ENCODE measurements at regions not wholly inside any gene's neighbourhood (a gene's known extent, or its start where the extent isn't known, plus 50 kb on each side); places are given as distances from the start of the nearest gene placed in this dataset.
A peak's percentile ranks its signal among the peaks of the same experiment; 100 is the strongest.
"Not testable (repeated sequence)": the region's sequence is repeated elsewhere in the genome, so short reads cannot be mapped to it uniquely, and the experiment has no call there.

DNA sequence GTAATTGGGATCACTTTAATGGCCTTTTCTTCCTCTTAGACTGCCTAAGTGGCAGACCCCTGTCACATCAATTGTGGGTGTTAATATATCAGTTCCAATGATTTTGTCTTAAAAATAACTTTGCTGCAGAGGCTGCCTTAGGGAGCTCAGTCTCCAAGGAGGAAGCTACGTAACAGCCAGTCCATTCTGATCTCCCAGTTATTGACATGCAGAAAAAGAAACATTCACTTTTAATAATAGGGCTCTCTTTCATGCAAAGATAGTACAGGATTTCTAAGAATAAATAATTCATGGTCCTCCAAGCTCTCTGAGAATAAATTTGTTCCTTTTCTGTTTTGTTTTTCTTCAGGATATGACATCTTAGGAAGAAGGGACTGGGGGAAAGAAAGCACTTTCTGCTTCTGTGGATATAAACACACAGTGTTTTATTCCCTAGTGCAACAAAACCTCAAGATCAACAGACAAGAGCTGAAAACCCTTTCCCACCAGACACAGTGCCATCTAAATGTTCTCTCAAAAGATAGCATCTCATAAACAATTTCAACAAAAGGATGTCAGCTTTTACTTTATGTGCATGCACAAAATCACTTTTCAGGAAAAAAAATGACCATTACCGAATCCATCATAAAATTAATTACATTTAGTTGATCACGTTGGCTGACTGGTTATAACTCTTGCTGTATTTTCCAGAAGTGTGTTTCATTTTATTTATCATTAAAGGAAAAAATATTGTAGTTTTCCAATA lies 372.4 kb upstream of the SLC7A11 start:
- no peak for DNase-seq (ENCODE audit: low spot score)

DNA sequence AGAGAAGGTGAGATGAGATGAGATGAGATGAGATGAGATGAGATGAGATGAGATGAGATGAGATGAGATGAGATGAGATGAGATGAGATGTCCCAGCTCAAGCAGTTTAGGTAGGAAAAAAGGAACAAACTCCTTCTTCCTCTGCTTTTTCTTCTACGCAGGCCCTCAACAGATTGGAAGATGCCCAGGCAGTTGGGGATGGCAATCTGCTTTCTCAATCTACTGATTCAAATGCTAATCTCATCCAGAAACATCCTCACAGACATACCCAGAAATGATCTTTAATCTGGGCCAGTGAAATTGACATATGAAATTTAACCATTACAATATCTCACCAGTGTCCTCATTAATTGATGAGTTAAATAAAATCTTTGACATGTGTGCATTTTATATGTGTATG lies 370.3 kb upstream of the SLC7A11 start:
- no peak for DNase-seq (ENCODE audit: low spot score)

DNA sequence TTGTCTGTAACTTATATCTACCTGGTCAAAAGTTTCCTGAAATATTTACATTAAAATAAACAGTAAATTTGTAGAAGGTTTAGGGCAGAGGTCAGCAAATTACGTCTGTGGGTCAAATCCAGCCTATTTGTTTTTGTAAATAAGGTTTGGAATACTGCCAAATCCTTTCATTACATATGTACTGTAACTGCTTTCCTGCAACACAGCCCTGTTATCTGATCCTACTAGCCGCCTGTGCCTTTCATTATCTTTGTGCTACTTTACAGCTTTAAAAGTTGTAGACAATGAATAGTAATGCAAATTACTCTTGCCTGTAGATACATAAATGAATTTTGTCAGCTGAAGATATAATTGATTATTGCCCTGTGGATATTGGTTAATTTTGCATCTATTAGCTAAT lies 369.6 kb upstream of the SLC7A11 start:
- DNase-seq (ENCODE audit: low spot score), result no peak

DNA sequence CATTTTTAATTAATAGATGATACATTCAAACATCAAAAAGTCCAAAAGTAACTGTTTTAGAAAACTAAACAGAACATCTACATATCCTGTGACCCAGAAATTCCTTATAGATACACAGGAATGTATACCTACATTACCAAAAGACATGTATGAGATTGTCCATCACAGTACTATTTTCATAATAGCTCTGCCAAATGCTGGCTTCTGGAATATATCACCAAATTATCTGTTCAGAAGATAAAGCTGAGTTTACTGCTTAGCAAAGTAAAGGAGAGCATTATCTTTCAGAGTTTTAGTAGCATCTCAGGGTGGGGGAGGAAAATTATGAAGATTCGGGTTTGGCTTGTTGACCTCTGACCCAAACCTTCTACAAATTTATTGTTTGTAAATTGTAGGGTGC lies 368.9 kb upstream of the SLC7A11 start:
- no peak for DNase-seq (ENCODE audit: low spot score)

DNA sequence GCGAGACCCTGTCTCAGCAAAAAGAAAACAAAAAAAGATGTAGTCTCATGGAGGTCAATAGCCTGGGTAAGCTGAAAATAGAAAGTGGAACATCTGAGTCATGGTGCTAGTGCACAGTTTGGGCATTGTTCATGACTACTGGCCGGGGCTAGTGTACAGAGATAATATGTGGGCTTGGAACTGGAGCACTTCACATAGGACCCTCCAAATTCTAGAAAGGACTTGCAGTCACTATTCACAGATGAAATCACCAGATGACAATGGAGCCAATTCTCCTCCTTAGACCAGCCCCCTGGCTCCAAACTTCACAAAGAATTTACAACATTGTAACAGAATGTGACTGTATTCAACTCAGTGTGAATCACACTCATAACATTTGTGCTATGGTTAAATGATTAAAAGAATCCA lies 367.8 kb upstream of the SLC7A11 start:
- peak; percentile 59 for DNase-seq (ENCODE audit: low spot score)

DNA sequence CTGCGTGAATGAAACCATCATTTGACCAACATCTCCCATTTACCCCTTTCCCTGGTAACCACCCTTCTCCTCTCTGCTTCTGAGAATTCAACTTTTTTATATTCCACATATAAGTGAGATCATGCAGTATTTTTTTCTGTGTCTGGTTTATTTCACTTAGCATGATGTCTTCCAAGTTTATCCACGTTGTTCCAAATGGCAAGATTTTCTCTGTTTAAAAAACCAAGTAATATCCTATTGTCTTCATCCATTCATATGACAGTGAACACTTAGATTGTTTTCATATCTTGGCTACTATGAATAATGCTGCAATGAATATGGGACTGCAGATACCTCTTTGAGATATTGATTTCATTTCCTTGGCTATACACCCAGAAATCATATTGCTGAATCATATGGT lies 362.4 kb upstream of the SLC7A11 start:
- DNase-seq (ENCODE audit: low spot score), result no peak

DNA sequence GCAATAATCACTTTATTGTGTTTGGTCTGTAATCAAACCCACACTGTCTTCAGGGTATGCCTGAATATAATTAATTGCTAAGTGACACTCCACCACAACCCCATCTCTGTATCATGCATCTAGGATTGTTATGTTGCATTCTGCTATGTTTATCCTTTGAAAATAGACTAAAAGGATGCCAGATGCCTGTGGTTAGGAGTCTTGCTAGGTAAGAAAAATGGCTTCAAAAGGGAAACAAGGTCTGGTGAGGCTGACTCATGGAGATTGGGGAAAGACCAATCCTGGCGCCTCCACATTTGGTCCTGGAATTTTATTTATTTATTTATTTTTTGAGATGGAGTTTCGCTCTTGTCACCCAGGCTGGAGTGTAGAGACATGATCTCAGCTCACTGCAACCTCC lies 360.5 kb upstream of the SLC7A11 start:
- DNase-seq (ENCODE audit: low spot score), result peak; percentile 30

DNA sequence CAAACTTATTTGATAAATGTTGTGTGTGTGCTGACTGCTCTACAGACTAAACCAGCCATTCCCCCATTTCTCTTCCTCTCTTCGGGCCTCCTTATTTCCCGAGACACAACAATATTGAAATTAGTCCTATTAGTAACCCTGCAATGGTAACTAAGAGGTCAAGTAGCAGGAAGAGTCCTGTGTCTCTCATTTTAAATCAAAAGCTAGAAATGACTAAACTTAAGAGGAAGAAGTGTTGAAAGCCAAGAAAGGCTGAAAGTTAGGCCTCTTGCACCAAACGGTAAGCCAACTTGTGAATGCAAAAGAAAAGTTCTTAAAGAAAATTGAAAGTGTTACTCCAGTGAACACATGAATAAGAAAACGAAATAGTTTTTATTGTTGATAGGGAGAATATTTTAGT lies 357.8 kb upstream of the SLC7A11 start:
- DNase-seq (ENCODE audit: low spot score), result no peak

DNA sequence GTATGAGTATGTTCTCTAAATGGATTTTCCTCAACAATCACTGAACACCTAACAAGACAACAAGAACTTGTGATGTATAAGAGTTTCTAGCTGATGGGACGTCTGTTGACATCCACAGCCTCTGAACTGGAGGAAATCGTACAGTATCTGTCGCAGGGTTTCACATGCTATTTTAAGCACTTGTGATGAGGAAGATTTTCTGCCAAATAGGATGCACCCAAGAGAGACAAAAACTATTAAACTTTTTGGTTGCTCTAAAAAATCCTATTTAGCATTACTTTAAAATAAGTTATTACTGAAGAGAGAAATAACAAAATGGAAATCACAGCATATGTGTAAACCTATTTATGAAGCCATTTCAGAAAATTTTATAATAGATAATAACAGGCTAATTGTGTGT lies 356.1 kb upstream of the SLC7A11 start:
- DNase-seq (ENCODE audit: low spot score), result no peak

DNA sequence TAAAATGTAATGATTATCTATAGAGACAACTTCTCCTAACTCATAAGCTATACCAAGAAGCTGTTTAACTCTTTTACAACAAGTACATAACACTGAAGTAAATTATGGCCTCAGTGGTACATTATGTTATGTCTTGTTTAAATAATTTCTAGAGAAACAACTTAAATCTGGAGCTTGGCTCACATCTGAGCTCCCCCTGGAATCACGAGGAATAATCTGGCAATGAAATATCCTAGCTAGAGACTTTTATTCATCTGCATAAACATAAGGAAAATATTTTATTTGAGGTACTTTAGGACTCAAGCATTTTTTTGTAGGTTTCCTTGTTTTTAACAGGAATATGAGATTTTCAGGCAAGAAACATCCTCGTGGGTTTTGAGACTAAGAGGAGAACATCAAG lies 354.7 kb upstream of the SLC7A11 start:
- no peak for DNase-seq (ENCODE audit: low spot score)

DNA sequence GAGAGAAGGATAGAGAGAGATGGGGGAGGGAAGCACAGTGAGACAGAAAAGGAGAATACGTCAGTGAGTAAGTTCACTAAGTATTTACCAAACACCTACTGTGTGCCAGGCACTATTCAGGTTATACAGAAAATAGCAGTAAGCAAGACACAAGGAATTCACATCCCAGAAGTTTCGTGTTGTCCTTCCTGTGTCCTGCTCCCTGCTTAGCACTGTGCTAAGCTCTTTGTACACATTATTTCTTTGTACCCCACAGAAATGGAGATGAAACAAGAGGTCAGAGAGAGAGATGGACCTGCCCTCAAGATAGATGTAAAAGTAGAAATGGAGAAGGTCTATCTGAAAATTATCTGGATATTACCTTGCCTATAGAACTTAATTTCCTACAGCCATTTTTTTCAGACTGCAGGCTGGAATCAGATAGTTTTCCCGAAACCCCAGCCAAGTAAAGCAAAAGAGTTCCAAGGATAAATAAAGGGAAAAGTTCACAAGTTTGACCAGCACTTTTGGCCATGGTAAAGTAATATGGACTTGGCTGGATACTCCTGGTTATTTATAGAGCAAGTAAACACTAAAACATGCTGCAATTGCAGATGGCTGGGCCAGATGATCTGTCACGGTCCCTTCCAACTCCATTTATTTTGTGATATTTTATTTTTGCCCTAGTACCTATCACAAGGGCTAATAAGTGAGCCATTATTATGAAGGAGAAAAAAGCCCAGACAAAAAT lies 353.7 kb upstream of the SLC7A11 start:
- no peak for DNase-seq (ENCODE audit: low spot score)

DNA sequence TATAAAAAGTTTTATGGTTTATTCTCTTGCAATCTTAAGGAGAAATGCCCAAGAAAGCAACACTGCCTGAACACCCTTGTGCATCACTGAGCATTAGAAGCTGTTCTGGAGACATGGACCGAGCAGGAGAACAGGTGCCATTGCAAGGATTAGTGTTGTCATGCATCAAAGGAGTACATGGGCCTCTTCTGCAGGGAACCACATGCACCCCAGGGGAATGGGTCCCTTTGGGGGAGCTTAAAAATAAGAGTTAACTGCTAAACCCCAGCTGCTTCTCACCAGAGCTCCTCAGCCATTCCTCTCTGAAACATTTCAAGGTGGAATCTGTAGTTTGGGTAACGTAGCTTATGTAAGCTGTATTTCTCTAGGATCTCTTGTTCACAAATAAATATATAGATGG lies 353.0 kb upstream of the SLC7A11 start:
- DNase-seq (ENCODE audit: low spot score), result no peak

DNA sequence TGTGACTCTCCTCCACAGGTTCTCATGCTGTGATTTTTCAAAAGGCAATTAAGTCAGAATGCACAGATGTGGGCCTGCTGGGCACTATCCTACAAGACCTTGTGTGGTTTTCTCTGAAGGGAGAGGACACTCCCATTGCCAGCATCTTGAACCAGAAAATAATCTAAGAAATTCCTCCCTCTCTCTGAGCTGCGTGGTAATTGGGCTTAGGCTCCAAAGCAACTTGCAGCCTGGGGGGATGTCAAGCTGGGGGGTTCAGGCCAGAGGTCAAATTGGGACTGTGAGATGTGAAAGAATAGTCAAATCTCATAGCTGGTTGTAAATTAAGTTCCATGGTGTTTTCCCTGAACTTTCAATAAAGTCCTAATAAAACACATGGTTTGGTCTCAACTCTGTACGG lies 350.6 kb upstream of the SLC7A11 start:
- DNase-seq (ENCODE audit: low spot score), result no peak

DNA sequence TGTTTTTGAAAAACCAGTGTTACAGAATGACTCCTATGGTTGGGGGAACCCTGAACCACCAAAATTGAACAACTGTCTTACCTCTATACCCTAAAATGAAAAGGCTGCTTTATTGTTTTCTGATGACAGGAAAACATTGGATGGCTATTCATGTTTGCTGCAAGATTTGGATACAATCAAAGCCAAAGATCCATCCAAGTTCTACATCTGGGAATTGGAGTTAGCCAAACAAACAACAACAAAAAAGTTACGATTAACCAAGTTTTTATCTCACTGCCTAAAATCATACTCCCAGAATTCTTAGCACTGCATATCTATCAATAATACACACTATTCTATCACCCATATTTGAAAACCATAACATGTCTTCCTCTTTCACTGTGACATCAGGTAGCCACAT lies 349.7 kb upstream of the SLC7A11 start:
- DNase-seq (ENCODE audit: low spot score), result no peak

DNA sequence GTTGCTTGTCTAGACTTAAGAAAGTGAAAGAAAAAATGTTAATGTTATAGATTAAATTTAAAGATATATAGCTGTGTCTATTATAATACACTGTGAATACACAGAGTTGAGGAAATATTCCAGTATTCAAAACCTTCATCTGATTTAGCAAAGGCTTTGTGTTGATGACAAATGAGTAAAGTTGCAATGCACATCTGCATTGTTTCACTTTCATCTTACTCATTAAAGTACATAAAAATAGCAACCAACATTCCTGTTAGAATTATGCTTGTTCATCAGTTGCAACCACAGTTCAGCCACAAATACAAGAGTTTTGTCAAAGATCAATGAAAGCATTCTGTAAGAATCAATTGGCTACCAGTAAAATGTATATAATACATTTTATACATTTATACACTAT lies 346.4 kb upstream of the SLC7A11 start:
- no peak for DNase-seq (ENCODE audit: low spot score)

DNA sequence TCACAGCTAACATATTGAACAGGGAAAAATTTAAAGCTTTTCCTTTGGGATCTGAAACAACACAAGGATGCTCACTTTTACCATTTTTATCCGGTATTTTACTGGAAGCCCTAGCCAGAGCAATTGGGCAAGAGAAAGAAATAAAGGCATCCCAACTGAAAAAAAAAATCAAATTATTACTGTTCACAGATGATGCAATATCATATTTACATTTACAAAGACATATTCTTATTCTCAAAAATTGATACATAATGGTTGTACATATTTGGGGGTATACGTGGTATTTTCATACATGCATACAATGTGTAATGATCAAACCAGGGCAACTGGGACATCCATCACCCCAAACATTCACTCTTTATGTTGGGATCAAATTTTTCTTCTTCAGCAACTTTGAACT lies 337.0 kb upstream of the SLC7A11 start:
- DNase-seq (ENCODE audit: low spot score), result no peak

DNA sequence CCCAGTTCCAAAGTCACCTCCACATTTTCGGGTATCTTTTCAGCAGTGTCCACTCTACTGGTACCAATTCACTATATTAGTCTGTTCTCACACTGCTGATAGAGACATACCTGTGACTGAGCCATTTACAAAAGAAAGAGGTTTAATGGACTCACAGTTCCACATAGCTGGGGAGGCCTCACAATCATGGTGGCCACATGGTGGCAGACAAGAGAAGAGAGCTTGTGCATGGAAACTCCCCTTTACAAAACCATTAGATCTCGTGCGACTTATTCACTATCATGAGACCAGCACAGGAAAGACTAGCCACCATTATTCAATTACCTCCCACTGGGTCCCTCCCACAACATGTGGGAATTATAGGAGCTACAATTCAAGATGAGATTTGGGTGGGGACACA lies 335.7 kb upstream of the SLC7A11 start:
- not testable (repeated sequence) for DNase-seq (ENCODE audit: low spot score)

DNA sequence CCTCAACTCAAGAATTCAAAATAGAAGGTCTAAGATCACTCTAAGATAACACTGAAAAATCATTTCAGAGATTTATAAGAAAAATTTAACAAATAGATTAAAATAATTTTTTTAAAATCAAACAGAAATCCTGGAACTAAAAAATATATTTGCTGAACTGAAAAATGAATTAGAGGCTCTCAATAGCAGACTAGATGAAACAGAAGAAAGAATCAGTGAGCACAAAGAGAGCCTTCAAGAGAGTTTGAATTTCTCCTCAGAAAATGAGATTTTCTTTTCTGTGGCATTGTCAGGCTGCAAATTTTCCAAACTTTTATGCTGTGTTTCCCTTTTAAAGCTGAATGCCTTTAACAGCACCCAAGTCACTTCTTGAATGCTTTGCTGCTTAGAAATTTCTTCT lies 335.0 kb upstream of the SLC7A11 start:
- DNase-seq (ENCODE audit: low spot score), result no peak

DNA sequence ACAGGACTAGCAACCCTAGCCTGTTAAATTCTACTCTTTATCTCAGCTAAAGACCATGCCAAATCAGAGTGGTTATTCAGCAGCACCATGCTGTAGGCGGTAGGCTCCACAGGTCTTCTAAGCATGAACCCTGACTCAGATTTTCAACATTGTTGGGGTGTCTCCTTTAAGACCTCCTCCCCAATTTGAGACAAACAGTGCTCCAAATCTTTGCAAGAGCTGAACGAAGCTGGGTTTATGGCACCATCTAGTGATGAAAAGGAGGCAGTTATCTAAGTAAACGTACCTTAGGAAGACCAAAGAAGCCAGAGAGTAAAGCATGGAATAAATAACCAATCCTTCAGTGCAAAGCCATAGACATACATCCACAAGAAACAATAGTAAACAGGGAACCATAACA lies 334.5 kb upstream of the SLC7A11 start:
- no peak for DNase-seq (ENCODE audit: low spot score)

DNA sequence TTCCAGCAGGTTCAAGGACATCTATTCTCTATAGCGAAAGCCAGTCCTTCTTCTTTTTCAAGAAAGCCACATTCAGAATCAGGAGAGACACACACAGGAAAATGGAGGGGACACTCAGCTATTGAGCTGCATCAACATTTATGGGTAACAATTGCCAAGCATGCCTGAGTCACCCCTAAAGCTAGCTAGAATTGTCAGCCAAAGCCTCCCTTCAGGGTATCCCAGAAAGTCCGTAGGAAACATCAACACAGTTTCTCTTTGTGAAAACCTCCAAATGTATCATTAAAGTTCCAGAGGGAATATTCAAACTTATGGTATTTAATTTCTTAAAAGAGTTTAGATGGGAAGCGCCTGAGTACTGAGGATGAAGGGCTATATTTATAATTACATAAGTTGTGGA lies 331.1 kb upstream of the SLC7A11 start:
- DNase-seq (ENCODE audit: low spot score), result no peak

DNA sequence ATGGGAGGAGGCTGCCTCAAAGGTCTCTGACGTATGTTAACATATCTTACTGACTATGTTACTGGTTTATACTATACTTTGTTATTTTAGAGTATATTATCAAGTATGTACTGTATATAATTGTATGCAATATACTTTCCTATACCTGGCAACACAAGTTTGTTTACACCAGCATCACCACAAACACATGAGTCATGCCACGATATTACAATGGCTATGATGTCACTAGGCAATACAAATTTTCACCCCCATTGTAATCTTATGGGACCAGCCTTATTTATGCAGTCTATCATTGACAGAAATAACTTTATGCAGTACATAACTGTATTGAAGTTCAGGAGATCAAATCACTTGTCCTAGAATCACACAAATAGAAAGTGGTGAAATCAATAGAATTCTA lies 329.9 kb upstream of the SLC7A11 start:
- no peak for DNase-seq (ENCODE audit: low spot score)

DNA sequence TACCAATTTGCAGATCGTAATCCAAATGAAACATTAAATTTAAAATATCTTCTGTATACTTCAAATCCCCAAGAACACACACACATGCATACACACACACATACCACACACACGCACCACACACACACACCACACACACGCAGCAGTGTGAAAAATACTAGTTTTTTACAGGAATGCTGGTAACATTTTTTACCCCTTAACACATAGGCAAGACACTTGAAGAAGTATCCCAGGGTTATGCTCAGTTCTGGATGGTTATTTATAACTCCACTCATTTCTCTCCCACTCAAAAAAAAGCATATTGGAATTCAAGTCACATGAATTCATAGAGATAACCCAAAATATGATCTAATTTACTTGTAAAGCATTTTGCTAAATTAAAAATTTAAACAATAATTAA lies 325.5 kb upstream of the SLC7A11 start:
- DNase-seq (ENCODE audit: low spot score), result no peak

DNA sequence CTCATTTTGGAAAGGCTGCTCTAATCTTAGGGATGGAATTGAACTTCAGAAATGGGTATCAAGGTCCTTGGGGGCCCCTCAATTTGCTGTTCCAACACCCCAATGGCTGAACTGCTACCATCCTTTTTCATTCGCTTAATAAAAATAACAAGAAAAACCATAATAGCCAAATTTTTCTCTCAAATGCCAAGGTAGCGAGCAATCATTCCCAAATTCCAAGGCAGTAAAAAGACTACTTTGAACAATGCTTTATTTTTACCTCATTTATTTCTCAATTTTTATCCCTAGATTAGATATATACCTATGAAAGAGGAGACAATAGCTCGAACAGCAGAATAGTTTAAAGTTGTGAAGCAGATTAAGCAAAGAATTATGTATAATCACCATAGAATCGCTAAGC lies 323.4 kb upstream of the SLC7A11 start:
- DNase-seq (ENCODE audit: low spot score), result no peak

DNA sequence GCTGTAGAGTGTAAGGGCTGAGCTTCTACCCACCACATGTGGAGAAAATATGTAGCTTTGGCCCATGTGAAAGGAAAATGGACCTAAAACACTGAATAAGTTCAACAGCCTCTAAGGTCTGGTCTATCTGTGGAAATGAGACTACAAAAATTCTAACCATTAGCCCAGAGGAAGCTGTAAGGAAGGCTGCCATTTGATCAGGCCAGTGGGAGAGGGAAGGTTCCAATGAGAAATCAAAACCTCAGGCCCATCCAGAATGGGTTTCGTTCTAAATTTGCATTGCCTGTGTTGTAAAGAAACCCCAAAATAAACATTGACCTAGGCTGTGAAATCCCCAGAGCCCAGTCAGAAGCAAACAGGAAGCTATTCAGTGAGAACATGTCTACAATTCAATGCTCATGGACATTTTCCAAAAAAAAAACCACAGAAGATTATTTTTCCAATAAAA lies 320.4 kb upstream of the SLC7A11 start:
- DNase-seq (ENCODE audit: low spot score), result peak; percentile 48
